ENCODE measurements at regions not wholly inside any gene's neighbourhood (a gene's known extent, or its start where the extent isn't known, plus 50 kb on each side); places are given as distances from the start of the nearest gene placed in this dataset.

DNA sequence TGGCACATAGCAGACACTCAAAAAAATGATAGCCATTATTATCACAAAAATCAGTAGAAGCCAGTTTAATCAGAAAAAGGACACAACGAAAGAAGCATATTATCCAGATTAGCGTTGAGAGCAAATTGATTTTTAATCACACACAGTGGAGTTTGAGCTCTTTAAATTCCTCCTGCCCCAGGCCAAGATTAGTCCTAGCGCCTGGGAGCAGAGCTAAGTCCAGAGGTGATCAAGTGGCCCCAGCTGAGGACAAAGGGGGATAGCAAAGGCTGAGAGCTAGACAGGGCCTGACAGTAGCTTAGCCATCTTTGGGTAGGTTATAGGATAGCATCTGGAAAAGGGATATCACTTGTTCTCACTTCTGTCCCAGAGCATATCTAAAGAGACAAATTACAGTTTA is 133.6 kb downstream of the NXPE2 start:
- intact Hi-C loops (cut with micrococcal nuclease; ENCODE audit: unreplicated experiment) = no loop called here
- TF ChIP-seq, protein P1, sequence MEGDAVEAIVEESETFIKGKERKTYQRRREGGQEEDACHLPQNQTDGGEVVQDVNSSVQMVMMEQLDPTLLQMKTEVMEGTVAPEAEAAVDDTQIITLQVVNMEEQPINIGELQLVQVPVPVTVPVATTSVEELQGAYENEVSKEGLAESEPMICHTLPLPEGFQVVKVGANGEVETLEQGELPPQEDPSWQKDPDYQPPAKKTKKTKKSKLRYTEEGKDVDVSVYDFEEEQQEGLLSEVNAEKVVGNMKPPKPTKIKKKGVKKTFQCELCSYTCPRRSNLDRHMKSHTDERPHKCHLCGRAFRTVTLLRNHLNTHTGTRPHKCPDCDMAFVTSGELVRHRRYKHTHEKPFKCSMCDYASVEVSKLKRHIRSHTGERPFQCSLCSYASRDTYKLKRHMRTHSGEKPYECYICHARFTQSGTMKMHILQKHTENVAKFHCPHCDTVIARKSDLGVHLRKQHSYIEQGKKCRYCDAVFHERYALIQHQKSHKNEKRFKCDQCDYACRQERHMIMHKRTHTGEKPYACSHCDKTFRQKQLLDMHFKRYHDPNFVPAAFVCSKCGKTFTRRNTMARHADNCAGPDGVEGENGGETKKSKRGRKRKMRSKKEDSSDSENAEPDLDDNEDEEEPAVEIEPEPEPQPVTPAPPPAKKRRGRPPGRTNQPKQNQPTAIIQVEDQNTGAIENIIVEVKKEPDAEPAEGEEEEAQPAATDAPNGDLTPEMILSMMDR (IDR thresholded peaks at IDR 0.05; ENCODE audit: insufficient read depth in 1 of 2, low read depth in 1 of 2, low read length in 1 of 2, severe bottlenecking in 1 of 2, unreplicated experiment in 1 of 2) = no peak
- no TSS peak for BruUV-seq (replicated peaks)
- no peaks in the 10 kb centered on the region for H3K4me1 ChIP-seq
- H3K9me3 ChIP-seq = no peaks in the 10 kb centered on the region
- no peaks in the 10 kb centered on the region for H3K36me3 Mint-ChIP-seq (ENCODE audit: insufficient read depth, unreplicated experiment)
- no peaks in the 10 kb centered on the region for H3K4me1 Mint-ChIP-seq (ENCODE audit: low read depth, unreplicated experiment)
- no peak overlapping the region for H3K4me3 ChIP-seq (ENCODE audit: low read depth, low read length)
- no peaks in the 10 kb centered on the region for H3K9me3 Mint-ChIP-seq (ENCODE audit: unreplicated experiment)
- ChIA-PET CTCF (no interaction called here), POLR2A (no interaction called here)
- H3K27me3 Mint-ChIP-seq (ENCODE audit: insufficient read depth, unreplicated experiment) = peaks cover 5% of the 10 kb centered on the region
- DNase-seq = no peak
- no peaks in the 10 kb centered on the region for H3K36me3 ChIP-seq (ENCODE audit: control insufficient read depth, insufficient read depth, low read length)
- no peak overlapping the region for H3K27ac Mint-ChIP-seq (ENCODE audit: unreplicated experiment)
- H3K27me3 ChIP-seq (replicated peaks; ENCODE audit: control insufficient read depth, insufficient read depth, low read length) = no peaks in the 10 kb centered on the region
- H3K4me3 Mint-ChIP-seq (ENCODE audit: unreplicated experiment) = no peak overlapping the region

DNA sequence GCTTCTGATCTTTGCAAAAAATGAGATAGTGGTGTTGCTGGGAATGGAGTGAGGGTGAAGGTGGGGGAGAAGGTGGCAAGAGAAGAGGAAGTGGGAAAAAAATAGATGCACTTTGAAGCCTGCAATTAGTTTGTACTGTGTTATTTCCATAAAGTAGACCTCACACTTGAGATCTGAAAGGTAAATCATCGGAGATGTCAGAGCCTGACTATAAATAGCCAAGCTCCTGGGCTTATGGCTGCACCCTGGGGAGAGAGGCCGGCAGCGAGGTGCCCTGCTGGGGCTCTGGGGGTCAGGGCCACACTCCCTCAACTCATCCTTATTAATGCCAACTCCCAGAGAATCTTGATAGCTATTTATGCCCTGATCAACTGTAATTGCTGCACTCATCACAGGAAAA is 134.4 kb downstream of the NXPE2 start:
- Histone ChIP-seq H3K9me3 (no peaks in the 10 kb centered on the region), H3K4me3 (ENCODE audit: low read depth, low read length) (no peak overlapping the region), H3K27me3 (replicated peaks; ENCODE audit: control insufficient read depth, insufficient read depth, low read length) (no peaks in the 10 kb centered on the region), H3K36me3 (ENCODE audit: control insufficient read depth, insufficient read depth, low read length) (no peaks in the 10 kb centered on the region), H3K4me1 (no peaks in the 10 kb centered on the region)
- TF ChIP-seq, protein P1 (IDR thresholded peaks at IDR 0.05; ENCODE audit: insufficient read depth in 1 of 2, low read depth in 1 of 2, low read length in 1 of 2, severe bottlenecking in 1 of 2, unreplicated experiment in 1 of 2) = no peak
- H3K27me3 Mint-ChIP-seq (ENCODE audit: insufficient read depth, unreplicated experiment) = peaks cover 5% of the 10 kb centered on the region
- no peaks in the 10 kb centered on the region for H3K4me1 Mint-ChIP-seq (ENCODE audit: low read depth, unreplicated experiment)
- H3K36me3 Mint-ChIP-seq (ENCODE audit: insufficient read depth, unreplicated experiment) = no peaks in the 10 kb centered on the region
- ChIA-PET POLR2A (no interaction called here), CTCF (no interaction called here)
- H3K4me3 Mint-ChIP-seq (ENCODE audit: unreplicated experiment) = no peak overlapping the region
- BruUV-seq (replicated peaks) = no TSS peak
- H3K27ac Mint-ChIP-seq (ENCODE audit: unreplicated experiment) = no peak overlapping the region
- intact Hi-C loops (cut with micrococcal nuclease; ENCODE audit: unreplicated experiment) = no loop called here
- no peaks in the 10 kb centered on the region for H3K9me3 Mint-ChIP-seq (ENCODE audit: unreplicated experiment)
- no peak for DNase-seq

DNA sequence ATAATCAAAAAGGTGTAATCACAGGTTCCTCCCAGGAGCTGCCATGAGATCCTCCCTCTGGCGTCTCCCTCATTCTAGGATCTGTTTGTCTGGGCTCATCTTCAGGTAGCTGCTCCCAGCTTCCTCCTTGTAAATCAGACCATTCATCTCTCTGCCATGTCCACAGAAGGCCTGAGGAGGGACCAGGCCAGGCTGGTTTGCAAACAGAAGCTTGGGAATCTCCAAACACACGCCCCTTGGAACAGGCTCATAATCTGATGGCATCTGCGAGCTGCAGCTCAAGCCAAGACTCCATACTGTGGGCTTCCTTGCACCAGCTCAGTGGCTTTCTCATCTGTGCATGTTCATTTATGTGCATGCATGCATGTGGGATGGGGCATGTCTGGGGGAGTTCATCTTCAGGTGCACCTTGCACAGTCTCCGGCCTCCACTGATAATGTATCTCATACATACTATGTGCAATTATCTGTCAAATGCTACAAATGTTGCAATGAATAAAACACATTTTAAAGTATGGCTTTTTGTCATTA is 134.9 kb downstream of the NXPE2 start:
- Histone ChIP-seq H3K27me3 (replicated peaks; ENCODE audit: control insufficient read depth, insufficient read depth, low read length) (no peaks in the 10 kb centered on the region), H3K36me3 (ENCODE audit: control insufficient read depth, insufficient read depth, low read length) (no peaks in the 10 kb centered on the region), H3K4me1 (no peaks in the 10 kb centered on the region), H3K4me3 (ENCODE audit: low read depth, low read length) (no peak overlapping the region), H3K9me3 (no peaks in the 10 kb centered on the region)
- no TSS peak for BruUV-seq (replicated peaks)
- no peaks in the 10 kb centered on the region for H3K9me3 Mint-ChIP-seq (ENCODE audit: unreplicated experiment)
- no peak overlapping the region for H3K27ac Mint-ChIP-seq (ENCODE audit: unreplicated experiment)
- H3K4me3 Mint-ChIP-seq (ENCODE audit: unreplicated experiment) = no peak overlapping the region
- intact Hi-C loops (cut with micrococcal nuclease; ENCODE audit: unreplicated experiment) = no loop called here
- H3K36me3 Mint-ChIP-seq (ENCODE audit: insufficient read depth, unreplicated experiment) = no peaks in the 10 kb centered on the region
- TF ChIP-seq, protein P1 (IDR thresholded peaks at IDR 0.05; ENCODE audit: insufficient read depth in 1 of 2, low read depth in 1 of 2, low read length in 1 of 2, severe bottlenecking in 1 of 2, unreplicated experiment in 1 of 2) = no peak
- ChIA-PET CTCF (no interaction called here), POLR2A (no interaction called here)
- no peak for DNase-seq
- H3K4me1 Mint-ChIP-seq (ENCODE audit: low read depth, unreplicated experiment) = no peaks in the 10 kb centered on the region
- peaks cover 3% of the 10 kb centered on the region for H3K27me3 Mint-ChIP-seq (ENCODE audit: insufficient read depth, unreplicated experiment)

Data from Caco-2 (cell line).